CD4-positive, alpha-beta T cell treated with Interferon gamma for 1 hour (primary cell): ENCODE measurements at regions not wholly inside any gene's neighbourhood (a gene's known extent, or its start where the extent isn't known, plus 50 kb on each side); places are given as distances from the start of the nearest gene placed in this dataset.
"Not testable (repeated sequence)": the region's sequence is repeated elsewhere in the genome, so short reads cannot be mapped to it uniquely, and the experiment has no call there.

Experiments used
- DNase-seq: peaks from one replicate; pipeline ENCODE4 v3.0.0-alpha.2; 2020

- DNase-seq, result no peak
Observed at GRCh38 chr4:18511727-18512126, 490.2 kb upstream of the LCORL start.

GRCh38 chr4:18508786-18509185 is 487.2 kb upstream of the LCORL start:
- no peak for DNase-seq

- DNase-seq, result no peak
Observed at GRCh38 chr4:18480928-18481327, 459.4 kb upstream of the LCORL start.

GRCh38 chr4:18480342-18480741 is 458.8 kb upstream of the LCORL start:
- no peak for DNase-seq

- DNase-seq, result no peak
Observed at GRCh38 chr4:18479825-18480224, 458.3 kb upstream of the LCORL start.

- no peak for DNase-seq
Observed at GRCh38 chr4:18463987-18464559, 442.5 kb upstream of the LCORL start.

GRCh38 chr4:18458465-18458864 is 436.9 kb upstream of the LCORL start:
- DNase-seq, result no peak

GRCh38 chr4:18454349-18454748 is 432.8 kb upstream of the LCORL start:
- no peak for DNase-seq

- no peak for DNase-seq
Observed at GRCh38 chr4:18445110-18445509, 423.6 kb upstream of the LCORL start.

GRCh38 chr4:18444206-18444605 is 422.7 kb upstream of the LCORL start:
- no peak for DNase-seq

- no peak for DNase-seq
Observed at GRCh38 chr4:18442957-18443356, 421.4 kb upstream of the LCORL start.

GRCh38 chr4:18441676-18442075 is 420.1 kb upstream of the LCORL start:
- DNase-seq, result no peak

GRCh38 chr4:18441203-18441590 is 419.6 kb upstream of the LCORL start:
- DNase-seq, result no peak

GRCh38 chr4:18440527-18441202 is 419.1 kb upstream of the LCORL start:
- no peak for DNase-seq

- DNase-seq, result no peak
Observed at GRCh38 chr4:18439311-18439710, 417.8 kb upstream of the LCORL start.

GRCh38 chr4:18435781-18436180 is 414.2 kb upstream of the LCORL start:
- DNase-seq, result no peak

- no peak for DNase-seq
Observed at GRCh38 chr4:18422685-18423084, 401.1 kb upstream of the LCORL start.

- DNase-seq, result no peak
Observed at GRCh38 chr4:18421519-18421918, 400.0 kb upstream of the LCORL start.

- DNase-seq, result no peak
Observed at GRCh38 chr4:18419780-18420179, 398.2 kb upstream of the LCORL start.

- not testable (repeated sequence) for DNase-seq
Observed at GRCh38 chr4:18418195-18418898, 396.8 kb upstream of the LCORL start.

GRCh38 chr4:18417651-18418050 is 396.1 kb upstream of the LCORL start:
- DNase-seq, result not testable (repeated sequence)

GRCh38 chr4:18406264-18406663 is 384.7 kb upstream of the LCORL start:
- DNase-seq, result no peak

- DNase-seq, result no peak
Observed at GRCh38 chr4:18405054-18405453, 383.5 kb upstream of the LCORL start.

- DNase-seq, result no peak
Observed at GRCh38 chr4:18404642-18405041, 383.1 kb upstream of the LCORL start.
